Right lobe of liver (tissue), 4 donors: ENCODE measurements at regions not wholly inside any gene's neighbourhood (a gene's known extent, or its start where the extent isn't known, plus 50 kb on each side); places are given as distances from the start of the nearest gene placed in this dataset.

Experiments
- CTCF ChIP-seq, 4 donors: fragments of 200-600 bp in 3 of 4; fragments of 450-650 bp in 1 of 4; IDR thresholded peaks; one replicate each; pipeline versions ENCODE4 v1.5.1 to v1.8.0; 2016 to 2022; ENCODE audit warnings: antibody characterized with exemption in 4 of 4, mild to moderate bottlenecking in 2 of 4
- POLR2A ChIP-seq: fragments of 450-650 bp; IDR thresholded peaks from one replicate; pipeline ENCODE4 v1.6.1; 2017; ENCODE audit warnings: antibody characterized with exemption, mild to moderate bottlenecking
- donor health status: DM: no; HTN: no; CAD: no.
- donor health status: DM: no; HTN: no; CAD: no.
- donor health status: DM: no; HTN: yes; CAD: no.

DNA sequence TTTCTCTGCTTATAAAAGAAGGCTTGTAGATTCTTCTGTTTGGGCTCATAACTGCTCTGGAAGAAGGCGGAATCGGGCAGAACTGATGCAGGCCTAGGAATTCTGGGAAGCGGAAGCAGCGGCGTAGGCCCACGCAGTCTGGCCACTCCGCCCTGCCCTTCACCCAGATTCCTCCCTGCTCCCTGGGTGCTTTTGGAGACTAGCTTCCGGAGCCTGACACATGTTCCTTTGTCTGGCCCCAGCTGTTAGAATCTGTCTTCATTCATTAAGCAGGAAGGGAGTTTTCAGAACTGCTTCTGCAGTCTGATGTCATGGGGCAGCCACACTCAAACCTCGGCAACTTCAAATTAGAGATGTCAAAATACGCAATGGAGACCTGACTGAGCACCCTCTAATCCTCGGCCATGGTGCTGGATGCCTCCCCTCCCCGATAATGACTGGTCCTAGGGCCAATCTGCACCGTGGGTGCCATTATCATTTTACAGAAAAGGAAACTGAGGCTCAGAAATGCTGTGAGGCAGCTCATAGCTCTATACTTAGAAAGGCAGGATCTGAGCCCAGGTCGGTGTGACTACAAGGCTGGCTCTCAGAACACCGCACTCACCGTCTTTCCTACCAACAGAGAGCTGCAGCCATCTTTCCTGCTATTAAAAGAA is 275.7 kb downstream of the MYCN start:
- TF ChIP-seq CTCF (IDR thresholded peaks at IDR 0.05) (no peak), POLR2A (no peak)
